GM13976 (cell line): ENCODE measurements at regions not wholly inside any gene's neighbourhood (a gene's known extent, or its start where the extent isn't known, plus 50 kb on each side); places are given as distances from the start of the nearest gene placed in this dataset.

Experiments used
- DNase-seq: peaks from one replicate; pipeline ENCODE4 v3.0.0; 2012; ENCODE audit warnings: low spot score
- CTCF ChIP-seq: IDR thresholded peaks from 2 replicates; pipeline ENCODE4 v1.5.1; 2012; ENCODE audit warnings: borderline replicate concordance, mild to moderate bottlenecking; ENCODE audit not compliant: insufficient read depth; ENCODE audit errors: extremely low read depth, missing control alignments, control extremely low read depth
- in situ Hi-C: fragments of 300-500 bp; cut with MboI; formaldehyde crosslinking; loops from one replicate; pipeline ENCODE4 v1.12.0; 2022; ENCODE audit warnings: low sequenced_read_pairs, mixed read lengths, inconsistent platforms; ENCODE audit not compliant: unreplicated experiment

- DNase-seq: no peak
- in situ Hi-C loops: no loop called here
- no peak for TF ChIP-seq CTCF
These were observed 416.9 kb downstream of the PTPRU start for GRCh38 chr1:29653034-29653810.

- TF ChIP-seq CTCF: no peak
- DNase-seq: no peak
- in situ Hi-C loops: no loop called here
These were observed 415.7 kb downstream of the PTPRU start for GRCh38 chr1:29651684-29652665.

- in situ Hi-C loops: no loop called here
- no peak for TF ChIP-seq CTCF
- DNase-seq: no peak
These were observed 414.9 kb downstream of the PTPRU start for GRCh38 chr1:29651246-29651645.

- in situ Hi-C loops: no loop called here
- no peak for TF ChIP-seq CTCF
- DNase-seq: no peak
These were observed 414.2 kb downstream of the PTPRU start for GRCh38 chr1:29650476-29650875.

GRCh38 chr1:29650041-29650400 lies 413.7 kb downstream of the PTPRU start:
- TF ChIP-seq CTCF: no peak
- in situ Hi-C loops: no loop called here
- no peak for DNase-seq

GRCh38 chr1:29649189-29650040 lies 413.1 kb downstream of the PTPRU start:
- DNase-seq: no peak
- TF ChIP-seq CTCF: no peak
- in situ Hi-C loops: no loop called here
